HL-60 (cell line): ENCODE measurements at regions not wholly inside any gene's neighbourhood (a gene's known extent, or its start where the extent isn't known, plus 50 kb on each side); places are given as distances from the start of the nearest gene placed in this dataset.

ENCODE experiments used
- CTCF ChIP-seq: IDR thresholded peaks from one replicate; pipeline ENCODE4 v1.5.1; 2011; ENCODE audit warnings: low read length, control low read depth, inconsistent platforms; ENCODE audit not compliant: insufficient read depth
- POLR2AphosphoS5 ChIP-seq: IDR thresholded peaks from 2 replicates; pipeline ENCODE4 v1.6.1; 2012; ENCODE audit warnings: low read depth

- no peak for TF ChIP-seq CTCF
- TF ChIP-seq POLR2AphosphoS5, result no peak
Observed at GRCh38 chr2:8547284-8548064, 134.4 kb upstream of the ID2 start.
